NCI-H146 treated with DMSO at 0.1 percent for 48 hours (cell line): ENCODE measurements at regions not wholly inside any gene's neighbourhood (a gene's known extent, or its start where the extent isn't known, plus 50 kb on each side); places are given as distances from the start of the nearest gene placed in this dataset.
"Not testable (repeated sequence)": the region's sequence is repeated elsewhere in the genome, so short reads cannot be mapped to it uniquely, and the experiment has no call there.

Experiments
- DNase-seq: peaks from one replicate; lab custom pipeline; 2025; ENCODE audit not compliant: unreplicated experiment; lab: John Stamatoyannopoulos, UW

- peak; percentile 17 for DNase-seq
Observed at GRCh38 chr13:38008636-38009035, 139.1 kb upstream of the TRPC4 start.

- DNase-seq, result peak; percentile 88
Observed at GRCh38 chr13:38002606-38003005, 133.0 kb upstream of the TRPC4 start.

- no peak for DNase-seq
Observed at GRCh38 chr13:37997641-37998040, 128.1 kb upstream of the TRPC4 start.

- DNase-seq, result peak; percentile 85
Observed at GRCh38 chr13:37995092-37995491, 125.5 kb upstream of the TRPC4 start.

GRCh38 chr13:37986811-37987210 is 117.2 kb upstream of the TRPC4 start:
- no peak for DNase-seq

GRCh38 chr13:37985281-37985680 is 115.7 kb upstream of the TRPC4 start:
- DNase-seq, result no peak

- DNase-seq, result no peak
Observed at GRCh38 chr13:37984357-37984756, 114.8 kb upstream of the TRPC4 start.

- no peak for DNase-seq
Observed at GRCh38 chr13:37981932-37982331, 112.4 kb upstream of the TRPC4 start.

GRCh38 chr13:37978680-37979079 is 109.1 kb upstream of the TRPC4 start:
- DNase-seq, result no peak

GRCh38 chr13:37968555-37968954 is 99.0 kb upstream of the TRPC4 start:
- DNase-seq, result no peak

- no peak for DNase-seq
Observed at GRCh38 chr13:37966266-37966665, 96.7 kb upstream of the TRPC4 start.

GRCh38 chr13:37960427-37960826 is 90.9 kb upstream of the TRPC4 start:
- DNase-seq, result no peak

- no peak for DNase-seq
Observed at GRCh38 chr13:37959284-37959683, 89.7 kb upstream of the TRPC4 start.

- no peak for DNase-seq
Observed at GRCh38 chr13:37956536-37956935, 87.0 kb upstream of the TRPC4 start.

- not testable (repeated sequence) for DNase-seq
Observed at GRCh38 chr13:37954597-37954996, 85.0 kb upstream of the TRPC4 start.

- no peak for DNase-seq
Observed at GRCh38 chr13:37954191-37954590, 84.6 kb upstream of the TRPC4 start.

- no peak for DNase-seq
Observed at GRCh38 chr13:37953696-37954095, 84.1 kb upstream of the TRPC4 start.

GRCh38 chr13:37950016-37950415 is 80.4 kb upstream of the TRPC4 start:
- DNase-seq, result no peak

GRCh38 chr13:37947419-37948140 is 78.0 kb upstream of the TRPC4 start:
- DNase-seq, result no peak

GRCh38 chr13:37945651-37946575 is 76.3 kb upstream of the TRPC4 start:
- no peak for DNase-seq

- no peak for DNase-seq
Observed at GRCh38 chr13:37944869-37945442, 75.4 kb upstream of the TRPC4 start.
